NCI-H2171 (cell line): ENCODE measurements at regions not wholly inside any gene's neighbourhood (a gene's known extent, or its start where the extent isn't known, plus 50 kb on each side); places are given as distances from the start of the nearest gene placed in this dataset.
"Not testable (repeated sequence)": the region's sequence is repeated elsewhere in the genome, so short reads cannot be mapped to it uniquely, and the experiment has no call there.

Experiments used
- DNase-seq: peaks from one replicate; lab custom pipeline; 2025; lab: John Stamatoyannopoulos, UW

- no peak for DNase-seq
Measured at GRCh38 chr3:66934041-66934440, 64.1 kb upstream of the KBTBD8 start.

DNA sequence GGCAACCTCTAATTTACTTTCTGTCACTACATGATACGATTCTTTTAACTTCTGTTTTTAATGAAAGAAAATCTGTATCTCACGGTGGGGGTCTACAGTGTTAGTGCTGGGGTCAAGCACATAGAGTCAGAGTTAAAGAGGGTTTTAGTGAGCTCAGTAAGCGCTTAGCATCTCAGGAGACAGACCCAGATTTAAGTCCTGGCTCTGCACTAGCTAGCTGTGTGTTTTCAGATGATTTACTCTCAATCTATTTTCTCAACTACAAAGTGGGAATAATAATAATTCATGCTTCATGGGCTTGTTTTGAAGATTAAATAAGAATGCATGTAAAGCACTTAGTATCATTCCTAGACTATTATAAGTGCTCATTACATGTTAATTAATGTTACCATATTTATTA, 63.4 kb upstream of the KBTBD8 start:
- DNase-seq = no peak

DNA sequence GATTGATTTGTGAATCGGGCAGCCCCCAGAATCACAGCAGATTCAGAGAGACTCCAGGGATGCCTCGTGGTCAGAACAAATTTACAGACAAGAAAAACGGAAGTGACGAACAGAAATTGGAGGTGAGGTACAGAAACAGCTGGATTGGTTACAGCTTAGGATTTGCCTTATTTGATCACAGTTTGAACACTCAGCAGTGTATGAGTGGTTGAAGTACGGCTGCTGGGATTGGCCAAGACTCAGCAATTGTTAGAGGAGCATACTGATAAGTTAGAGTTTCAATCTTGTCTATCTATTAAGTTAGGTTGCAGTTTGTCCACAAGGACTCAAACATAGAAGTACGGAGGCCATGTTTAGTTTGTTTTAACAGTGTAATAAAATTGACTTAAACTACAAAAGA, 61.1 kb upstream of the KBTBD8 start:
- not testable (repeated sequence) for DNase-seq

DNA sequence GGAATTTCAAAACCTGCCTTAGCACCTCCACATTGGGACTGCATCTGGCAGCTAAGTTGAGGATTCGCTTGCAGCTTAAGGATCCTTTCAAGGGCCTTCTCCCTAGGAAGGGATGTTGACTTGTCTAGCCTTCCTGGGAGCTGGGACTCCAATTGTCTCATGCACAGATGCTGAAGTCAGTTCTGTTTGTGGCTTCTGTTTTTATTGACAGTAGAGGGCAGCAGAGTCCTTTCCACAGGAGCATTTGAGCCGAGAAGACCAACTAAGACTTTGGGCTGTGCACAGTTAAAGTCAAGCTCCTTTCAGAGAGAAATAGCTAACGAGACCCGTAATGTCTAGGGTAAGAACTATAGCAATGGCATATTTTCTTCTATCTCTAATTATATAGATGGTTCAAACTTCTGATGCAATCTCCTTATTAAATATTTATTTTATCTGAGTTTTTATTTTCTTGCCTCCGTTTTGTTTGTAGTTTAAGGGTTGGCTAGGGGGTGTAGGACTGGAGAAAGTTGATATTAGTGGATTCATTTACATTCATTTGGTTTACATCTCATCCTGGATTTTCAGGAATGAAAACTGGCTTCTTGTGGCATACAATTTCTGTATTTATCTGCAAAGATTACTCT, 59.7 kb upstream of the KBTBD8 start:
- DNase-seq = peak; percentile 7

DNA sequence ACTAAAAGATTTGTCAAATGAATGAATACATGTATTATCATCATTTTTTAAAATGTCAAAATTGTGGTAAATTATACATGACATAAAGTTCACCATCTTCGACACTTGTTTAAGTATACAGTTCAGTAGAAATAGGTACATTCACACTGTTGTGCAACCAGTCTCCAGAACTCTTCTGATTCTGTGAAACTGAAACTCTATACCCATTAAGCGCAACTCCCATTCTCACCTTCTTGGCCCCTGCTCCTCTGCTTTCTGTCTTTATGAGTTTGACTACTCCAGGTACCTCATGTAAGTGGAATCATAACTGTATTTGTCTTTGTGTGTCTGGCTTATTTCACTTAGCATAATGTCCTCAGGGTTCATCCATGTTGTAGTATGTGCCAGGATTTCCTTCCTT, 50.1 kb upstream of the KBTBD8 start:
- DNase-seq = no peak
